HepG2 (cell line): ENCODE measurements at regions not wholly inside any gene's neighbourhood (a gene's known extent, or its start where the extent isn't known, plus 50 kb on each side); places are given as distances from the start of the nearest gene placed in this dataset.

Experiments used
- ATAC-seq: fragments of 200-7000 bp; cut with Tn5 transposase; 3 replicates; pipeline ENCODE4 v1.9.1; 2020; ENCODE audit warnings: mild to moderate bottlenecking, moderate library complexity
- BruUV-seq: library from RNA; stranded (reverse); fragments of 400-500 nt; replicated peaks from 2 replicates; lab custom pipeline; 2021; lab: Mats Ljungman, UMichigan
- CTCF ChIA-PET: fragments of 300-600 bp; formaldehyde crosslinking; extraction: SDS; loops from one replicate; lab custom pipeline; 2021; ENCODE audit warnings: low total read pairs, inconsistent platforms, low intra/inter-chr PET ratio; lab: Yijun Ruan, JAX
- POLR2A ChIA-PET: fragments of 350-600 bp; sonication (Branson Sonifier 250); formaldehyde crosslinking; loops from one replicate; lab custom pipeline; 2020; ENCODE audit warnings: antibody characterized with exemption, inconsistent platforms; lab: Yijun Ruan, JAX
- DNase-seq: peaks from one replicate; pipeline ENCODE4 v3.0.0-alpha.2; 2015; ENCODE audit warnings: low spot score
- FAIRE-seq: peaks from 3 replicates; lab custom pipeline; 2011; peaks lifted over from hg19 to GRCh38; lab: Jason Lieb, UNC
- H2AFZ ChIP-seq: one replicate; pipeline ENCODE4 v1.6.1; 2011; ENCODE audit warnings: low read length, inconsistent platforms
- H3K27ac ChIP-seq: fragments of 300-600 bp; 3 replicates; pipeline ENCODE4 v1.8.0; 2011; ENCODE audit warnings: mixed run types, mild to moderate bottlenecking, mixed read lengths, low read length, inconsistent platforms; ENCODE audit not compliant: insufficient read depth; ENCODE audit errors: extremely low read length
- H3K27me3 ChIP-seq, 2 experiments: fragments of 200-600 bp in 1 of 2; 2 replicates in 1 of 2; 3 replicates in 1 of 2; pipeline versions ENCODE4 v1.6.0 to v1.8.0; 2011; ENCODE audit warnings: low read length in 2 of 2, mild to moderate bottlenecking in 2 of 2, moderate library complexity in 2 of 2, inconsistent platforms in 1 of 2; ENCODE audit not compliant: insufficient read depth in 2 of 2, control insufficient read depth in 1 of 2
- H3K36me3 ChIP-seq, 2 experiments: fragments of 200-600 bp in 1 of 2; replicated peaks in 1 of 2; 2 replicates in 1 of 2; 3 replicates in 1 of 2; pipeline versions ENCODE4 v1.5.1 to v1.8.0; 2011; ENCODE audit warnings: low read length in 2 of 2, inconsistent platforms in 1 of 2; ENCODE audit not compliant: insufficient read depth in 2 of 2, control insufficient read depth in 1 of 2
- H3K4me1 ChIP-seq: 2 replicates; pipeline ENCODE4 v1.5.1; 2012; ENCODE audit warnings: low read length, inconsistent platforms; ENCODE audit not compliant: insufficient read depth
- H3K4me2 ChIP-seq: 2 replicates; pipeline ENCODE4 v1.6.0; 2011; ENCODE audit warnings: low read depth, low read length, inconsistent platforms
- H3K4me3 ChIP-seq, 3 experiments: fragments of 200-600 bp in 1 of 3; sonication (generic), shearing (Covaris generic) in 1 of 3; replicated peaks in 1 of 3; 2 replicates each; pipeline ENCODE4 v1.5.1; 2011 to 2016; ENCODE audit warnings: low read length in 3 of 3, inconsistent platforms in 2 of 3, low read depth in 2 of 3, mild to moderate bottlenecking in 2 of 3, control low read depth in 1 of 3, mixed read lengths in 1 of 3; ENCODE audit not compliant: insufficient read depth in 1 of 3
- H3K79me2 ChIP-seq: one replicate; pipeline ENCODE4 v1.6.1; 2011; ENCODE audit warnings: low read length, inconsistent platforms; ENCODE audit not compliant: insufficient read depth
- H3K9ac ChIP-seq: 2 replicates; pipeline ENCODE4 v1.6.0; 2011; ENCODE audit warnings: mild to moderate bottlenecking, low read depth, low read length, inconsistent platforms; ENCODE audit not compliant: insufficient read depth
- H3K9me3 ChIP-seq: 2 replicates; pipeline ENCODE4 v1.5.1; 2012; ENCODE audit warnings: mild to moderate bottlenecking, low read length
- H4K20me1 ChIP-seq: 2 replicates; pipeline ENCODE4 v1.6.0; 2011; ENCODE audit warnings: inconsistent platforms, mild to moderate bottlenecking, low read length, moderate library complexity; ENCODE audit not compliant: insufficient read depth
- ATF3 ChIP-seq: sonication (generic); formaldehyde crosslinking; IDR thresholded peaks from 2 replicates; pipeline ENCODE4 v1.4.0; 2020; ENCODE audit warnings: missing genetic modification reagents
- ATF5 ChIP-seq: sonication (generic); formaldehyde crosslinking; IDR thresholded peaks from 2 replicates; pipeline ENCODE4 v1.4.0; 2020; ENCODE audit warnings: mild to moderate bottlenecking, low read depth, missing genetic modification reagents
- ATF7 ChIP-seq, 2 experiments: fragments of 450-650 bp in 1 of 2; sonication (generic) in 1 of 2; formaldehyde crosslinking in 1 of 2; IDR thresholded peaks; 2 replicates each; pipeline versions ENCODE4 v1.4.0 to v1.6.1; 2016 to 2020; ENCODE audit warnings: antibody characterized with exemption in 1 of 2, mild to moderate bottlenecking in 1 of 2, missing genetic modification reagents in 1 of 2
- ETV5 ChIP-seq: IDR thresholded peaks from 2 replicates; pipeline ENCODE4 v1.6.1; 2018; ENCODE audit warnings: missing biosample characterization, missing genetic modification reagents, inconsistent platforms, borderline replicate concordance
- KAT7 ChIP-seq: IDR thresholded peaks from 2 replicates; pipeline ENCODE4 v1.6.1; 2018; ENCODE audit warnings: borderline replicate concordance, missing compliant biosample characterization
- MTF1 ChIP-seq: sonication (generic); formaldehyde crosslinking; IDR thresholded peaks from 2 replicates; pipeline ENCODE4 v1.5.0; 2020; ENCODE audit warnings: missing genetic modification reagents
- SALL1 ChIP-seq: sonication (generic); formaldehyde crosslinking; IDR thresholded peaks from 2 replicates; pipeline ENCODE4 v1.8.0; 2022; ENCODE audit warnings: mild to moderate bottlenecking, missing genetic modification reagents
- SIN3B ChIP-seq: fragments of 150-350 bp; IDR thresholded peaks from 2 replicates; pipeline ENCODE4 v1.6.1; 2014; ENCODE audit warnings: low read length
- SOX13 ChIP-seq, 3 experiments: fragments of 450-650 bp in 1 of 3; sonication (generic) in 1 of 3; formaldehyde crosslinking in 1 of 3; IDR thresholded peaks in 2 of 3; conservative IDR thresholded peaks in 1 of 3; 2 replicates each; pipeline versions ENCODE4 v1.5.0 to v1.6.1; 2016 to 2020; ENCODE audit warnings: antibody characterized with exemption in 1 of 3, mild to moderate bottlenecking in 1 of 3, missing compliant biosample characterization in 1 of 3, missing genetic modification reagents in 1 of 3, moderate library complexity in 1 of 3
- SOX5 ChIP-seq: IDR thresholded peaks from 2 replicates; pipeline ENCODE4 v1.6.1; 2016; ENCODE audit warnings: borderline replicate concordance
- STAT5B ChIP-seq: sonication (generic); formaldehyde crosslinking; IDR thresholded peaks from 2 replicates; pipeline ENCODE4 v1.4.0; 2020; ENCODE audit warnings: missing genetic modification reagents
- TRAFD1 ChIP-seq: sonication (generic); formaldehyde crosslinking; IDR thresholded peaks from 2 replicates; pipeline ENCODE4 v1.5.1; 2020; ENCODE audit warnings: missing genetic modification reagents, mild to moderate bottlenecking, borderline replicate concordance
- ZNF160 ChIP-seq: sonication (generic); formaldehyde crosslinking; IDR thresholded peaks from 2 replicates; pipeline ENCODE4 v1.8.0; 2022; ENCODE audit warnings: mild to moderate bottlenecking, inconsistent platforms, missing genetic modification reagents
- ZNF253 ChIP-seq: sonication (generic); formaldehyde crosslinking; IDR thresholded peaks from 2 replicates; pipeline ENCODE4 v1.8.0; 2022; ENCODE audit warnings: mild to moderate bottlenecking, missing genetic modification reagents, borderline replicate concordance
- ZNF510 ChIP-seq: sonication (generic); formaldehyde crosslinking; IDR thresholded peaks from 2 replicates; pipeline ENCODE4 v1.4.0; 2020; ENCODE audit warnings: low read depth, mild to moderate bottlenecking, missing genetic modification reagents
- ZNF720 ChIP-seq: sonication (generic); formaldehyde crosslinking; IDR thresholded peaks from 2 replicates; pipeline ENCODE4 v1.4.0; 2020; ENCODE audit warnings: missing genetic modification reagents
- WGBS: methylation state at CpG from one replicate; pipeline ENCODE4 v1.1.6; 2017; ENCODE audit warnings: low lambda C conversion rate; 5-methylcytosine and 5-hydroxymethylcytosine counted together
- in situ Hi-C: cut with HindIII; loops from 2 replicates; pipeline ENCODE4 v1.10.0; 2017; ENCODE audit warnings: low pct_unique_long_range_greater_than_20kb; ENCODE audit not compliant: extremely low pct_ligation_motif_present
- intact Hi-C: fragments of 100-400 bp; cut with micrococcal nuclease; formaldehyde crosslinking; loops from one replicate; pipeline ENCODE4 v1.10.0; 2022; ENCODE audit not compliant: unreplicated experiment
- TF ChIP-seq, protein P1 (sequence below), 2 experiments: sonication (generic) in 1 of 2; formaldehyde crosslinking in 1 of 2; IDR thresholded peaks; 2 replicates each; pipeline versions ENCODE4 v1.5.1 to v1.6.1; 2011 to 2020; ENCODE audit warnings: borderline replicate concordance in 1 of 2, low read depth in 1 of 2, low read length in 1 of 2, mild to moderate bottlenecking in 1 of 2, missing genetic modification reagents in 1 of 2, moderate library complexity in 1 of 2

DNA sequence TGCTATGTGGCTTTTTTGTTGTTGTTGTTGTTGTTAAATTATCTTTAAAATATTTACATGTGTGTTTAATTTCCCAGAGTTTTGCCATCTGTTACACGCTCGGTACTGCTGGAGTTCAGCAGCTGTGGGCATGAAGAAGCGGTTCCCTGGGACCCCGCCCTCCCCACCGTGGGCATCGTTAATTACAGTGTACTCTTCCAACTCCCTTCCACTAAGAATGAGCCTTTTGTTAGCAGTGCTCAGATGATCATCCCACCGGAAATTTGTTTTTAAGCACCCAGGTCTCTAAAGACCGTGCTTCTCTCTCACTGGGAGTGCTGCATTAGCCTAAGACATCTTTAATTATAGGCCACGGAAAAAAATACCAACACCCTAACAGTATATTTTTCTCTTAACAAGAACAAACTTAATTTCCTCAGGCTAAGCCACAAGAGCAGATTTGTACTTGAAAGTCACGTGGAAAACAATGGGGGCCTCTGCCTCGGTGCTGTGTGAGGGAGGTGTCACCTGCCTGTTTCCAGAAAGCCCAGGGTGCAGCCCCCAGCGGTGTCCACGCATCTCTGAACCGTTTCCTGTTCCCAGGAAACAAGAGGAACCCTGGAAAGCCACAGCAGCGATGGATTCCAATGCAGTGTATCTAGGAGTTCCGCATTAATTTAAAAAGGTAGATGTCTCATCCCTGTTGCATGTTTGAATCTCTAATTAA, 113.3 kb upstream of the FRMD1 start:
- DNase-seq = no peak
- in situ Hi-C loops (loop anchor here (5.0 kb wide), 1 partner anchor 165 kb away; no protein-coding TSS in a partner anchor), intact Hi-C loops (no loop called here)
- no peaks in the 10 kb centered on the region for H3K79me2 ChIP-seq
- CTCF ChIA-PET = no interaction called here
- H3K27me3 ChIP-seq = peaks cover 2 to 19% of the 10 kb centered on the region in 2 experiments; a peak in 4 of 5 replicates
- POLR2A ChIA-PET = no interaction called here
- 25% methylated on average over 16 of the region's 16 CpGs for WGBS
- no peak for FAIRE-seq
- H3K4me1 ChIP-seq = peaks cover 51% of the 10 kb centered on the region
- no peak overlapping the region for H3K9ac ChIP-seq
- H2AFZ ChIP-seq = no peak overlapping the region
- H3K27ac ChIP-seq = no peak overlapping the region
- no peaks in the 10 kb centered on the region for H3K36me3 ChIP-seq
- H4K20me1 ChIP-seq = no peaks in the 10 kb centered on the region
- no peaks in the 10 kb centered on the region for H3K9me3 ChIP-seq
- H3K4me3 ChIP-seq = no peak overlapping the region
- no peak for ATAC-seq
- H3K4me2 ChIP-seq = no peak overlapping the region
- no TSS peak for BruUV-seq
- TF ChIP-seq ATF7 (IDR thresholded peaks at IDR 0.05) (no peak), ATF7 (CRISPR knock-in tag; IDR thresholded peaks at IDR 0.05) (no peak), SALL1 (CRISPR knock-in tag) (no peak), SIN3B (no peak), ATF5 (no peak), ZNF510 (CRISPR knock-in tag) (no peak), STAT5B (no peak), SOX5 (CRISPR knock-in tag) (peak; percentile 15; the same call in 1 of the 2 replicates), TRAFD1 (CRISPR knock-in tag) (no peak), MTF1 (CRISPR knock-in tag) (no peak), ZNF720 (CRISPR knock-in tag) (no peak), ZNF160 (CRISPR knock-in tag) (no peak), ETV5 (peak; percentile 54; the same call in 1 of the 2 replicates), ATF3 (CRISPR knock-in tag) (no peak), KAT7 (CRISPR knock-in tag) (no peak), ZNF253 (CRISPR knock-in tag) (no peak), SOX13 (IDR thresholded peaks at IDR 0.05) (no peak), SOX13 (CRISPR knock-in tag; conservative IDR thresholded peaks at IDR 0.05 in 1 of 2, IDR thresholded peaks at IDR 0.05 in 1 of 2) (peak in 1 of 2 experiments; percentile 5; a peak in 1 of 4 replicates)
- TF ChIP-seq, protein P1, sequence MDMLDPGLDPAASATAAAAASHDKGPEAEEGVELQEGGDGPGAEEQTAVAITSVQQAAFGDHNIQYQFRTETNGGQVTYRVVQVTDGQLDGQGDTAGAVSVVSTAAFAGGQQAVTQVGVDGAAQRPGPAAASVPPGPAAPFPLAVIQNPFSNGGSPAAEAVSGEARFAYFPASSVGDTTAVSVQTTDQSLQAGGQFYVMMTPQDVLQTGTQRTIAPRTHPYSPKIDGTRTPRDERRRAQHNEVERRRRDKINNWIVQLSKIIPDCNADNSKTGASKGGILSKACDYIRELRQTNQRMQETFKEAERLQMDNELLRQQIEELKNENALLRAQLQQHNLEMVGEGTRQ (IDR thresholded peaks at IDR 0.05; ENCODE audit: low read depth, low read length) = no peak
- TF ChIP-seq, protein P1 (CRISPR knock-in tag; IDR thresholded peaks at IDR 0.05; ENCODE audit: borderline replicate concordance) = no peak
